GM12878 (cell line): ENCODE measurements at regions not wholly inside any gene's neighbourhood (a gene's known extent, or its start where the extent isn't known, plus 50 kb on each side); places are given as distances from the start of the nearest gene placed in this dataset.

Experiments used
- ELK1 ChIP-seq: IDR thresholded peaks from 2 replicates; pipeline ENCODE4 v1.6.1; 2012; ENCODE audit warnings: low read depth, low read length, improper control_type of control experiment
- FOXM1 ChIP-seq: IDR thresholded peaks from 2 replicates; pipeline ENCODE4 v1.6.1; 2012; ENCODE audit warnings: low read depth, mild to moderate bottlenecking, inconsistent platforms, low read length, moderate library complexity
- GATAD2B ChIP-seq: fragments of 450-650 bp; conservative IDR thresholded peaks from 2 replicates; pipeline ENCODE4 v1.6.1; 2017; ENCODE audit warnings: low read depth, mild to moderate bottlenecking, moderate library complexity
- HDGF ChIP-seq: fragments of 450-650 bp; IDR thresholded peaks from 2 replicates; pipeline ENCODE4 v1.6.1; 2016; ENCODE audit warnings: antibody characterized with exemption
- IKZF1 ChIP-seq: fragments of 450-650 bp; conservative IDR thresholded peaks from 2 replicates; pipeline ENCODE4 v1.6.1; 2017; ENCODE audit warnings: antibody characterized with exemption, mild to moderate bottlenecking
- MAX ChIP-seq: IDR thresholded peaks from 2 replicates; pipeline ENCODE4 v1.6.1; 2012; ENCODE audit warnings: low read depth, low read length, improper control_type of control experiment
- NFIC ChIP-seq: IDR thresholded peaks from 2 replicates; pipeline ENCODE4 v1.6.1; 2012; ENCODE audit warnings: low read depth, mild to moderate bottlenecking, inconsistent platforms, low read length, moderate library complexity
- NFYB ChIP-seq: IDR thresholded peaks from 2 replicates; pipeline ENCODE4 v1.6.1; 2011; ENCODE audit warnings: low read depth, mild to moderate bottlenecking, low read length, improper control_type of control experiment, moderate library complexity; ENCODE audit not compliant: insufficient read depth
- PRDM15 ChIP-seq: fragments of 450-650 bp; formaldehyde crosslinking; IDR thresholded peaks from 2 replicates; pipeline ENCODE4 v1.4.0; 2020; ENCODE audit warnings: mild to moderate bottlenecking, moderate library complexity
- USF2 ChIP-seq: IDR thresholded peaks from 2 replicates; pipeline ENCODE4 v1.6.1; 2011; ENCODE audit warnings: low read depth, low read length, improper control_type of control experiment, borderline replicate concordance

GRCh38 chr18:78017869-78018268, 768.2 kb downstream of the GALR1 start:
- TF ChIP-seq IKZF1 (no peak), NFYB (no peak), HDGF (no peak), ELK1 (no peak), GATAD2B (no peak), PRDM15 (CRISPR knock-in tag) (no peak), NFIC (no peak), USF2 (no peak), MAX (no peak), FOXM1 (no peak)
